Lower leg skin (tissue), 3 donors: ENCODE measurements at regions not wholly inside any gene's neighbourhood (a gene's known extent, or its start where the extent isn't known, plus 50 kb on each side); places are given as distances from the start of the nearest gene placed in this dataset.

ENCODE experiments used
- POLR2A ChIP-seq, 2 donors: fragments of 450-650 bp; IDR thresholded peaks; one replicate each; pipeline ENCODE4 v1.6.1; 2016 to 2017; ENCODE audit warnings: antibody characterized with exemption in 2 of 2, mild to moderate bottlenecking in 1 of 2, moderate library complexity in 1 of 2
- TF ChIP-seq, protein P1 (sequence below), 3 donors: fragments of 450-650 bp; IDR thresholded peaks; one replicate each; pipeline ENCODE4 v1.5.1; 2016; ENCODE audit warnings: antibody characterized with exemption in 3 of 3, mild to moderate bottlenecking in 3 of 3, moderate library complexity in 2 of 3

DNA sequence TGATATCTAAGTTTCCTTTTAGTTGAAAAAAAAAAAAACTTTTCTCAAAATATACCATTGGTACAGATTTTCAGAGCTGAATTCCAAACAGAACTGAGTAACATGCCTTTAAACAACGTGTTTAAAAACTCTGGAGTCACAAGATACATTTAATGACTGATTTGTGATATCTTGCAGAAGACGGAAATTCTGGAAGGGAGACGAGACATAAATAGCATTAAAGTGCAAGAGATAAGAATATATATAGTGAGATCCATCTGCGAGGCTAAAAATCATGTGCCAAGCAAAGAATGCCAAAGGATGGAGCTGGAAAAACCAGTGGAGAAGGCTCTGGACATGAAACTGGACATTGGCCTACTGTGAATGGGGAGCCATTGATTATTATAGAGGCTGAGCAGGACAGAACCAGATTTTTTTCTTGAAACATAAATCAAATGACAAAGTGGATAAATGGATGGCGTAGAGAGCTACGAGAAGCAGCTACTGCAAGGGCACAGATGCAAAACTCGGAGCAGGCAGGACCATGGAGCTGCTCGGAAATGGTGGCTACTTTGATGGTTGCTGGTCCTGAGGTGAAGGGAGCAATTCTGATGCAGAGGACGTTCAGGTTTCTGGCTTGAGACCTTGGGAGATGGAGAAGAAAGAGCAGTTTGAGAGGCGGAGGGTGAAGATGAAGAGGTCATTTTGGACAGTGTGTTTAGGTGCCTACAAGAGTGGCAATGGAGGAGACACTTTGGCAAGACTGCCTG, 88.8 kb downstream of the CPN2 start:
- TF ChIP-seq, protein P1, sequence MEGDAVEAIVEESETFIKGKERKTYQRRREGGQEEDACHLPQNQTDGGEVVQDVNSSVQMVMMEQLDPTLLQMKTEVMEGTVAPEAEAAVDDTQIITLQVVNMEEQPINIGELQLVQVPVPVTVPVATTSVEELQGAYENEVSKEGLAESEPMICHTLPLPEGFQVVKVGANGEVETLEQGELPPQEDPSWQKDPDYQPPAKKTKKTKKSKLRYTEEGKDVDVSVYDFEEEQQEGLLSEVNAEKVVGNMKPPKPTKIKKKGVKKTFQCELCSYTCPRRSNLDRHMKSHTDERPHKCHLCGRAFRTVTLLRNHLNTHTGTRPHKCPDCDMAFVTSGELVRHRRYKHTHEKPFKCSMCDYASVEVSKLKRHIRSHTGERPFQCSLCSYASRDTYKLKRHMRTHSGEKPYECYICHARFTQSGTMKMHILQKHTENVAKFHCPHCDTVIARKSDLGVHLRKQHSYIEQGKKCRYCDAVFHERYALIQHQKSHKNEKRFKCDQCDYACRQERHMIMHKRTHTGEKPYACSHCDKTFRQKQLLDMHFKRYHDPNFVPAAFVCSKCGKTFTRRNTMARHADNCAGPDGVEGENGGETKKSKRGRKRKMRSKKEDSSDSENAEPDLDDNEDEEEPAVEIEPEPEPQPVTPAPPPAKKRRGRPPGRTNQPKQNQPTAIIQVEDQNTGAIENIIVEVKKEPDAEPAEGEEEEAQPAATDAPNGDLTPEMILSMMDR (IDR thresholded peaks at IDR 0.05), result no peak
- TF ChIP-seq POLR2A (IDR thresholded peaks at IDR 0.05), result no peak
